HG03460 (cell line): ENCODE measurements at regions not wholly inside any gene's neighbourhood (a gene's known extent, or its start where the extent isn't known, plus 50 kb on each side); places are given as distances from the start of the nearest gene placed in this dataset.
"Not testable (repeated sequence)": the region's sequence is repeated elsewhere in the genome, so short reads cannot be mapped to it uniquely, and the experiment has no call there.

Experiments used
- ATAC-seq: cut with Tn5 transposase; IDR thresholded peaks from one replicate; pipeline ENCODE4 v1.9.1; 2021; ENCODE audit not compliant: unreplicated experiment

DNA sequence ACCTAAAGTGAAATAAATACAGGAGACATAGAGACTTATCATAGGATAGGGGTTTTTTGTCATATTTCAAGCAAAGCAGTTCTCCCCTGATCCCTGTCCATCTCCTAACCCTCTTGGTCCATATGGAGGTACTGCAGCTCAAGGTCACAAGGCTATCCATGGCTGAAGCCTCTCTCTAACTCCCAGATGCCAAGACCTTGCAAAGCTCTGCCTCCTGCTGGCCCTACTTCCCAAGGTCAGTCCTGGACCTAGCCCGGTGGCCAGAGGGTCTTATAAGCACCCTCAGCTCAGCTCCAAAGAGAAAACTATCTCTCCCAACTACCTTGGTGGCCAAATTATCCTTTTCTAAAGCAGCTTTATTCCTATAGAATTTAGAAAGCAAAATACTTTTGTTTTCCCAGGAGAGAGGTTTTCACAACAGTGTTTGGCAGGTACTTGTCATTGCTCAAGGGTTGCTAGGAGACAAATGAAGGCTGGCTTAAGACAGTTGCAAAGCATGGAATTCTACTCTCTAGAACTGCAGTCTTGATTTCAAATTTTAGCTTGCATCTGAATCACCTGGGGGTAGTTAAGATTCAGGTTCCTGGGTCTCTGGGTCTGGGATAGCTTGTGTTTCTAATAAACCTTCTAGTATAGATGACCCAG lies 121.5 kb downstream of the XCL2 start:
- ATAC-seq = no peak

DNA sequence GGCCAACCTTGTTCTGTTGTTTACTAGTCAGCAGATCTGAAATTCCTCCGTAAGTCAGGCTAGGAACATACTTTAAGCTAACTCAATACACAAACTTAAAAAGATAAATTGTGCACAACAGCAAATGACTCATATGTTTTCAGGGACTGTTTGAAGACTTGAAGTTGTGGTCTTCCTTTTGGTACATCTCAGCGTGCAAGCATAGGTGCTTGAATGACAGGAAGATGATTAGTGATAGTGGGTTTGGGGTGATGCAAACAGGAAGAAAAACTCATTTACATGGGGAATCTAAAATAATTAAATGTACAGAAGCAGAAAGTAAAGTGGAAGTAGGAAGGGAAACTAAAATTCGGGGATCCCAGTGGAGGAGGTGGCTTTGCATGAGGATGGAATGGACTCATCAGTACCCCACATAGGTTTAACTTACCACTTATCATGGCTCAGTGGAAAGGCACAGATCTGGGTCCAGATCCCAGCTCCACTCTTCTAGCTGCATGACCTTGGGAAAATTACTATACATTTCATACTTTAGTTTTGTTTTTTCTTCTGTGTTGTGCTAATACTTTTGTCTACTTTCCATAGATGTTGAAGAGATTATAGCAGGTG lies 122.3 kb downstream of the XCL2 start:
- no peak for ATAC-seq

DNA sequence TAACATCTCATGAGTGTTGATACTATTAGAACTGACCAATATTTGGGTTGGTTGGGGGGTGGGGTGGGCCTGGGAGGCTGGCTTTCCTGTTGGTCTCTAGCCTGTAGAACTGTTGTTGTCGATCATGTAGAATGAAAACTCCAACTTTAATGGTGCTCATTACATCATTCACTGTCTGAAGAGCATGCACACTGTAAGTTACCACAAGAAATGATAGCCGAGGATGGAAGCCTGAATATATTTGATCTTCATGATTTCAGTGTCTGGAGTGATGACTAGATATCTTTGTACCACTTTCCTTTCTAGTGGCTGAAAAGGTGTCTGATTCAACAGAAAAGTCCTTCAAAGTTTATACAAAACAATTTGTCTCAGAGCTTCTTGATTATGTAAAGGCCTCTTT lies 123.6 kb downstream of the XCL2 start:
- no peak for ATAC-seq

DNA sequence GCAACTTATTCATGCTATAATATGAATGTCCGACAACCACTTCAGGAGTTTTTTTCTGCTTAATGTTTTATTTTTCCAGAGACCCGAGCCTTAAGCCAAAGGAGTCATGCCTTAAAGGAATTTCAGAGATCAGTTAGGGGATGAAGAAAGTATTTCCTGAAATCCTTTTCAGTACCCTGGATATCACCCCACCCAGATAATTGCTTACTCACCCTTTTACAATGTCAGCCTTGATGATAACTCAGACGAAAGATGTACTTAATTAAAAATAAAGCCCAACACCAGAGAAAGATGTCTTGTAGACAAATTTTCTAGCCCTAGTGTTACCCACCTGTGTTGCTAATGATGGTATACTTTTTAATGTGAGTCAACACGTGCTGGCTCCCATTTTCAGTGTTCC lies 124.1 kb downstream of the XCL2 start:
- no peak for ATAC-seq

DNA sequence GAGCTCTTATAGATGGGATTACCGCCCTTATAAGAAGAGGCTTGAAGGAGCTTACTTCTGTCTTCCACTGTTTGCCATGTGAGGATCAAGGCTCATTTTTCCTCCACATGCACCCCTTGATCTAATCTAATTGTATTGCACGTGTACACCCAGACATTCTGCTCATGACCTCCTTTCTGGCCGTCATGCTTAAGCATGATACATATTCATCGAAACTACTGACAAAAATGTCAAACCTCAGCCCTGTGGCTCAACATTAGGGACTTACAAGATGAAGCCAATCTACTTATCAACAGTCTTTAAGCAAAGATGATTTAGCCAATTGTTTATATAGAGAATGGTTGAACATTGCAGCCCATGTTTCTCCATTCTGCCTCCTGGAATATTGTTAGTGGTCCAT lies 127.6 kb downstream of the XCL2 start:
- ATAC-seq = no peak

DNA sequence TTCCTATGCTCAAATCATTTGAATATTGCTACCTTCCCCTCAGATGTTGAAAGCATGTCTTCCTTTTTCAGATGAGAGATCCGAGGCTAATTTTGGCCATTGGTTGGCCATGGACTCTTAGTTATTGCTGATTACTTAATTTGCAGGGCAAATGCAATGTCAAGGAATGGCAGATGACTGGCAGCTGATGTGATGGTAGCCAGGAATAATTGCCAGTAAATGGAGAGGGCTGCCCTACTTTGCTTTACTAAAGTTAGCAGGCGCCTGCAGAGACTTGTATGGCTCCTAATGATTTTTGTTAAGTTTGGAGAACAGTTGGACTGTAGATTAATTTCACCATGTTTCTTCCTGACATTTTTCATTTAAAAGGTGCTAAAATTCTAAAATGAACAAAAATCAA lies 128.9 kb downstream of the XCL2 start:
- ATAC-seq = no peak

DNA sequence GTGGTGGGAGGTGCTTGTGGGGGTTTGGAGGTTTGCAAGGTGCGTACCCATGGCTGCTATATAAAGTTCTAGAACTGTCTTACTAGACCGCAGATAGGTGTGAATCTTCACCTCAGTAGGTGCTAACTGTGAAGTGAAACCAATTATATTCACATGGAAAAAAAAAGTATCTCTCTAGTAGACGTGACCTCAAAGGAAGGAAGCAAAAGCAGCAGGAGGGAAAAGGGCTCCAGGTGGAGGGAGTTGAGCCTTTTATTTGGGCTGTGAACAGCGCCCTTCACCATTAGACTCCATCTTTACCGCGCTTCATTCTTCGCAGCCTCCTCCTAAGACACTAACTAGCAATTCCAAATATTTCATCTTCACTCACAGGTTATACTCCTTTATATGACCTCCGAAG lies 129.8 kb downstream of the TBX19 start:
- no peak for ATAC-seq

DNA sequence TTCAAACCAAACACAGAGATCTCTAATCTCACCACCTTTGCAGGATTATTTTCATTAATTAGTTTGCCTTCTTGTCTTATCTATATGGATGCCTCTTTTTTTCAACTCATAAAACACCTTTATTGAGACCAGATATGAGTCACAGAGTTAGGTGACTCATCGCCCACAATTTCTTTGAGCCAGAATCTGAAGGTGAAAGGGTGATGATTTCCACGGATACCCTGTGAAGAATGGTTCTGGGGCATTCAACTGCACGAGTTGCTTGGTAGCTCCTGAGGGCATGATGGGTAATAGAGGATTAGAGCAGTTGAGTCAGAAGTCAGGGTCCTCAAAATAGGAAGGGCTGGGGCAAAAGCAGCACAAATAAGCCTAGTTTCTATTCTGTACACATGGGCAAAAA lies 128.2 kb downstream of the TBX19 start:
- ATAC-seq = peak; percentile 75

DNA sequence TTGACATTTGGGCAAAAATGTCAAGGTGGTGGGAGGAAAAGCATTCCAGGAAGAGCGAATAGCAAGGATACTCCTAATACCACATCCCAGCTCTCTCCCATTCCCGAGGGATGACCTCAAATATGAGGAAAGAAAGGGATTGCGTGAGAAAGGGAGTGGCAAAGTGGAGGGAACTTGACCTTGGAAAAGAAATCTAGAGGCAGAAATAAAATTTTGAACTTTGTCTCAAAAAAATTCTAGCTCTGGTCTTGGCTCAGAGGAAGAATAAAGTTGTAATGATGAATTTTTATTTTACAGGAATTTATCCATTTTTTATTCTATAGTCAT lies 127.8 kb downstream of the TBX19 start:
- no peak for ATAC-seq

DNA sequence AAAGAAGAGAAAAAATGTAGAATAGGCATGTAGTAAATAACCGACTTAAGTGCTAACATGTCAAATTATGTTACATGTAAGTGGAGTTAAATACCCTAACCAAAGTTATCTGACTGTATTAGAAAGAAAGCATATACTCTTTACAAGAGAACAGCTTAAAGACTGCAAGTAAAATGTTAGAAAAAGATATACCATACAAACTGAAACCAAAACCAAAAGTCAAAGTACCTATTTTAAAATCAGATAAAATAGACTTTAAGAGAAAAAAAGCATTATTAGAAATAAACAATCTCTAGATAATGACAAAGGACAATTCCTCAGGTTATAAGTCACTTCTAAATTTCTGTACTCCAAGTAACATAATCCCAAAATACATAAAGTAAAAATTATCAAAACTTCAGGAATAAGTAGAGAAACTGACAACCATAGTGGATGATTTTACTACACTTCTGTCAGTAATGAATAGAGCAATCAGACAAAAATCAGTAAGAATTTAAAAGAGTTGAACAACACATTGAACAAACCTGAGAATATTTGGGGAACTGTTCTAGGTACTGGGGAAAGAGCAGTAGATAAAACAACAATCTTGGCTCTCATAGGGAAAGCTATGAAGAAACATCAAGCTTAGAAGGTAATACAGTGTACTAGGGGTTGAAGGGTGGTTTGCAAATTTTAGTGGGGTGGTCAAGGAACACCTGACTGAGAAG lies 127.3 kb downstream of the TBX19 start:
- ATAC-seq = no peak

DNA sequence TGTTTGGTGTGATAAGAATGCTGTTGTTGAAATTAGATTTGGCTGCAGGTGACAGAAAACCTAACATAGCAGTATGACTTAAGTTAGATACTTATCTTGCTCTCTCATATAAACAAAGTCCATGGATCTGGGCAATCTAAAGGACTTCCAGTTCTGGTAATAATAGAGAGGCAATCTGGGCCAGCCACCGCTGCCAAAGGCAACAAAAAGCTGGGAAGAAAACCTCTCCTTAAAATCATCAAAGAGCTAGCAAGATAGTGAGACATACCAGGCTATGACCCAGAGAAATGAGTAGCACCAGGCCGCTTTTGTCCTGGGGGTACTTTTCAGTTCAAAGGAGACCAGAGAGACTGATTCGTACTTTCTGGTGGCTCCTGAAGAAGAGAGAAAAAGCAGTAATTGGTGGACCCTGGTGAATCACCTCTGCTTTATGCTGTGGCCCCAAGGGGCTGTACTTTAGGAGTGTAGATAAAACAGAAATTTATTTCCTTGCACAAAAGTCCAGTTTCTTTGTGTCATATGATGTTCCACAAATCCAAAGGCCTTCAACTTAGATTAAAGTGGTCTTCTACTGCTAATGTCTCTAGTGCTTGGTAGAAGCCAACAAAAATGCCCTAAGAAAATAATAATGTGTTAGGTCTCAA lies 125.4 kb downstream of the TBX19 start:
- no peak for ATAC-seq

DNA sequence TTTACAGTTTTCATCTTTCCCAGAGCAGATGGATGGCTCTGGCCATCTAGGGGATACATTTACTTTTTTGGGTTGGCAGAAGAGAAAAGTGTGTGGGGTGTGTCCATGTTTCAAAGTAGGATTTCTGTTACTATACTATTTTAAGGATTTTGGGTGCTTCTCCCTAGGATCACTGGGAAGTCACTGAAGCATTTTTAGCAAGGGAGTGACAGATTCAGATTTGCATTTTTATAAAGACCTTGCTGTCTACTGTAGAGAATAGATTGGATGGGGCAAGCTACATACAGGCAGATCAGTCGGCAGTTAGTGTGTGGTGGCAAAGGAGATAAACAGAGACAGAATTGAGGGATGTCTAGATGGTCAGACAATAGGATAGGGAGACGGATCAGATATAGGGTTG lies 122.5 kb downstream of the TBX19 start:
- no peak for ATAC-seq

DNA sequence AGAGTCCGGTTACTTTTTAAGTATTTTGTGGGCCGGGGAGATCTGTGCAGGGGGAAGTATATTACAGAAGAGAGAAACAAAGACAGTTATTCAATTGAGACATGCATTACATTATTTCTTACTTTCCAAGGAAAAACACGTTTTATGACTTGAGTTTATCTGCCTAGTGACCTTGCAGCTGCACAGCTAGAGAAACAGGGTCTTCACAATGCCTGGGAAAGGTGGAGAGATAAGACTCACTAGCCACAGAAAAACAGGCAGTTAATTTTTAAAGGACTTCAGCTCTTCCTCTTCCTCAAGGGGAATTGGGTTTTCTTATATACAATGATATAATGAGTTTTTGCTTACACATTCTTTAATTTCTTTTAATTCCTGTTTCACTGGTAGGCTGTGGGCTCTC lies 121.8 kb downstream of the TBX19 start:
- not testable (repeated sequence) for ATAC-seq

DNA sequence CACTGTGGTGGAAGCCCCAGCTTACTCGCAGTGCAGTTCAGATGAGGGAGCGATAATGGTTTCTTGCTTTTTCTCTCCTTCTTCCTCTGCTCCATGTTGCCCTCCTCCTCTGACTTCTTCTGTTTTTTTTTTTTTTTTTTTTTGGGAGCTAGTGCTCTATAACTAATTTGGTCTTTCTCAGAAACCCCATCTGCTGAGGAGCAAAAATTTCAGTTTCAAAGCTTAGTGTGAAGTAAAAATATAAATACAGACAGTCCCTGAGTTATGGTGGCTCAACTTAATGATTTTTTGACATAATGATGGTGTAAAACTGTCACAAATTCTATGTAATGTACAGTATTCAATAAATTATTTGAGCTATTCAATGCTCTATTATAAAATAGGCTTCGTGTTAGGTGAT lies 120.7 kb downstream of the TBX19 start:
- ATAC-seq = no peak

DNA sequence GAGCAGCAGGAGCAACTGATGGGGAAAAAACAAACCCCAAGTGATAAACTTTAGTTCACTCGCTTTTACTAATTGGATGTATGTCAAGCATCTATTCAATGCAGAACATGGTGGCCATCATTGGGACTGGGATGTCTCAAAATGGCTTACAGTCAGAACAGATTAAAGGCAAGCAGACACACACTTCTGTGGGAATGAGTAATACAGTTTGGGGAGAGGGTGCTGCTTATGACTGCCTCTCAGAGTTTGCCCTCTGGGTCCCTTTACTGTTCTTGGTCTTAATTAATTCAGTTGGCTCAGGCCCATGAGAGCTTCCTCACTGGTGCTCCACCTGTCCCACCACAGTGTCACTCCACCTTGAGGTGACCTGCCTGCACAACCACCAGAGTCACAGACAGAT lies 119.5 kb downstream of the TBX19 start:
- ATAC-seq = no peak

DNA sequence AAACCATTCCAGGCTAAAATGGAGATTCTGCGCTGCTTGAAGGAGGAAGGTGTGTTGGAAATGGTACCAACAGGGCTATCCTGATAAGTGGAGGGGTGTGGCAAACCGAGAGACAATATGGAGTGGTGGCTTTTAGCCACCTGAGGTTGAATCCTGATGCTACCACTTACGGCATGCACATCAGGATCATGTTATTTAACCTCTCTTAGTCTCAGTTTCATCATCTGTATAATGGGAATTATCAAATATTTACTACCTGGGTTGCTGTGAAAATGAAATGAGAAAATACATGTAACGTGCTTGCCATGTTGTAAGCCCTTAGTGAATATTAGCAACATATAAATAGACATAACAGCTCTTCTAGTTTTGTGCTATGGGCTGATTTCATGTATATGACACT lies 117.1 kb downstream of the TBX19 start:
- no peak for ATAC-seq

DNA sequence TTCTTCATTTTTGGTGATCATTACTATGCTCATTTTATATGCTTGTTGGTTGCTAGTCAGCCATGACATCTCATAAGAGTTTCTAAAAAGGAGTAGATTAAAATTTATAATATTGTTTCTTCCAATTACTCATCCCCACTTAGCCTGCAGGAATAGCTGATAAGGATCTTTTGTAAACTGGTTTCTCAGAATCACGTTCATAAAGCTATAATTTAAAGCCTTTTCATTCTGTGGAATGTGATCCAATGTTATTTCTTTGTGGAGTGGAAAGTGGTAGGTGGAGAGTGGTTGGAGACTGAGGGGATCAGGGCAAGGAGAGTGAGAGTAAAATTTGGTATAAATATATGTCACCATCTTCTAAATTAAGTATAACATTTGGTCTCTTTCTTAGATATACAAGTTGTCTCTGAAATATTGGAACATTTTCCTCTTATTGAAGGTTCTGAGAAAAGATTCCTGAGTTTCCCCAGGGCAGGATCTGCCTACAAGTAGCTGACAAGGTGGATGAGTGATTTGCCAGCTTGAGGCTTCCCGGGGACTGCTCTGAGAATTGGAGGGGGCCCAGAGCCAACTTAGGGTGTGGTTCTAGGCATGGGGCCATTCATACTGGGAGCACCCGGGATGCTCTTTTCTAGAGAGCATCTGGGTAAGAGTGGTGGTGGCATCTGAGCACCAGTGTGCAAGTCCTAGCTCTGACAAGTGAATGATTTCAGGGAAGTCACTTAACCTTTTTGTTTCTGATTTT lies 116.4 kb downstream of the TBX19 start:
- no peak for ATAC-seq

DNA sequence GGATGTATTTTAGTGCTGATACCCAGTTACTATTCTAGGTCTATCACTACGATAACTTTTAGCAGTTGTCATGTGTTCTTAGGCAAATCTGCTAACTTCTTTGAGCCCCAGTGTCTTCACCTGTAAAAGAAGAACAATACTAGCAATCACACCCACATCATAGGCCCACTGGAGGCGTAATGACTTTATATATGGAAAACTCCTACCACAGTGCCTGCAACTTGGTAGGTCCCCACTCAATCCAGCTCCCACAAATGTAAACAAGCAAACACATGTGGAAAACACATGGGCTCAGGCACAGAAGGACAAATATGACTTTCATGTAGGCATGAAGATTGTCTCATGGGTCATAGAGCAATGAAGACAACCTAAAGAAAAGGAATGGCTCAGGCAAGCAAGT lies 115.8 kb downstream of the TBX19 start:
- no peak for ATAC-seq

DNA sequence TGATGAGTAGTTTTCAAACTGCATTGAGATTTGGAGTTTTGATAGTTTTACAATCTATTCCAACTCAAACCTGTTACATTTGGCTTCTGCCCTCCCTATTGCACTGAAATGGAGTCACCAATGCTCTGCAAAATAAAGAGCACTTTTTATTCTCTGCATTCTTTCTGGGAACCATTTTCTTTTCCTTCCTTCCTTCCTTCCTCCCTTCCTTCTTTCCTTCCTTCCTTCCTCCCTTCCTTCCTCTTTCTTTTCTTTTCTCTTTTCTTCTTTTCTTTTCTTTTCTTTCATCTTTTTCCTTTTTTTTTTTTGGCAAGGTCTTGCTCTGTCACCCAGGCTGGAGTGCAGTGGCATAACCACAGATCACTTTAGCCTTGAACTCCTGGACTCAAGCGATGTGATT lies 114.2 kb downstream of the TBX19 start:
- no peak for ATAC-seq

DNA sequence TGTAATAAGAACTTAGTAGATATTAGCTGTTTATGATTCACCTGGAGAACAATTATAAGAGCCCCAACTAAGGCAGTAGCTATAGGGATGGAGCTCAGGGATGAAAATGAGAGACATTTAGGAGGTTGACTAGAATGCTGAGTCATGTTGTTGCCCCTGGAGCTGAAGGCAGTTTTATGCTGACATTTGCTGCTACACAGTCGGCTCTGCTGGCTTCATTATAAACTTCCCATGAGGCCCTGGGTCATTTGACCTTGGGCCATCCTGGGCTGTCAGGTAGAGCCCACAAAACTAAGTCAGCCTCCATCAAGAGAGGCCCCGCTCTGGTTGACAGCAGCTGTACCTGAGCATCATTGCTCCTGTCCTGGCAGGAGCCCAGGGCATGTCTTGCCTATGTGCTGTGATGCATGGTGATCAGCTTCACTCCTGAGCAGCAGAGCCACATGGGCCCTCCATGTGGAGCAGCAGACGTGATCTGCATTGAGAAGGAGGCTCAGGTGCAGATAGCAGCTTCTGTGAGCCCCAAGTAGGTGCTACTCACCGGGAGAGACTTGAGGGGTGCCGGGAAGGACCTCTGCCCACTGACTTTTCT lies 112.4 kb downstream of the TBX19 start:
- ATAC-seq = no peak
